NCI-H1092 treated with DMSO at 0.1 percent for 48 hours (cell line): ENCODE measurements at regions not wholly inside any gene's neighbourhood (a gene's known extent, or its start where the extent isn't known, plus 50 kb on each side); places are given as distances from the start of the nearest gene placed in this dataset.

Experiments used
- DNase-seq: peaks from one replicate; lab custom pipeline; 2025; lab: John Stamatoyannopoulos, UW

GRCh38 chr6:141677598-141678211 lies 455.0 kb upstream of the GJE1 start:
- peak; percentile 10 for DNase-seq

- peak; percentile 17 for DNase-seq
Observed at GRCh38 chr6:141675957-141676356, 456.8 kb upstream of the GJE1 start.

DNA sequence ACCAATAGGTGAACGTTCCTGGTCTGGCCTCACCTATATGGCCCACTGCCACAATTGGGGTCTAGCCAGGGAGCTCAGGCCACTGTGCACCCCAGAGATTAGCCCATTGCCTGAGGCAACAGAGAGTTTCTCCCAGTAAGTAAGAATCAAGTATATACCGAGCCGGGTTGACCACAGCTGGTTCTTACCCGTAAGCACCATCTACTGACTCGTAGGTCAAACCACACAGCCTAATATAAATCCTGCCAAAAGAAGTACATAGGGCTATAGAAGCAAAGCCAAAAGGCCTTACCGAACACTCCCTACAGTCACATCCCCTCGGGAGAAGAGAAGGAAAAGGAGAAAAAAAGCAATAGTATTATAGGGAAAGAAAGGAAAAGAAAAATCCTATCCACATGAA lies 463.6 kb upstream of the GJE1 start:
- DNase-seq = no peak

GRCh38 chr6:141667580-141668309 lies 465.0 kb upstream of the GJE1 start:
- DNase-seq = no peak

GRCh38 chr6:141666187-141666586 lies 466.5 kb upstream of the GJE1 start:
- DNase-seq = no peak

GRCh38 chr6:141664744-141665143 lies 468.0 kb upstream of the GJE1 start:
- DNase-seq = no peak

GRCh38 chr6:141659582-141659981 lies 473.1 kb upstream of the GJE1 start:
- DNase-seq = no peak

GRCh38 chr6:141658696-141659095 lies 474.0 kb upstream of the GJE1 start:
- DNase-seq = no peak

DNA sequence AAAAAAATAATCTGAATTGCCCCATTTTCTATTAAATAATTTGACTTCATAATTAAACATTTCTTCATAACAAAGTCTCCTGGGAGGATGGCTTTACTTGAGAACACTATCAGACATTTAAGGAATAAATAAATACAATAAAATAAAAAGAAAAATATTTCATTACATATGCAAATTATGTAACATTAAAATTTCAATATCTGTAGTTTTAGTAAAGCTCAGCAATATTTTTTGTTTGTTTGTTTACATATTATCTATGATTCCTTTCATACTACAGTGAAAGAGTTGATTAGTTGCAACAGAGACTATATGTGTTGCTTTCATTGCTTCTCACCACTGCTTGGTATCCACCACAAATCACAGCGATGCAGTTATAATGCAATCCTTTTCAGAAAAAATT lies 474.9 kb upstream of the GJE1 start:
- no peak for DNase-seq

- no peak for DNase-seq
Observed at GRCh38 chr6:141653590-141653989, 479.1 kb upstream of the GJE1 start.

DNA sequence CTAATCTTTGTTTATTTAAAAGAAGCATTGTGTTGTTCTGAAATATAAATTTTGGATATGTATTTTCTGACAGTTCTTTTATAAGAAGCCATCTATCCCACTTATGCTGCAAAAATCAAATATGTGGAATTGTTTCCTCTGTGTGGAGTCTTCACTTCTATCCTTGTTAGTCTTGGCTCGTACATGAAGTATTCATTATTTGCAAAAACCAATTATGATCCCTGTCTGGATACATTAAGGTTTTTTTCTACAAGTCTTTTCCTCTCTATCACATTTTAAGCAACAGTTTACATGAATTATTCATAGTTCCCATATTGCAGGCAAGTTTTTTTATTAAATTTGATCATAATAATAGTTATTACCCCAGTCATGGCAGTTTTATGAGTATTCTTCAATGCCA lies 490.8 kb upstream of the GJE1 start:
- peak; percentile 10 for DNase-seq

DNA sequence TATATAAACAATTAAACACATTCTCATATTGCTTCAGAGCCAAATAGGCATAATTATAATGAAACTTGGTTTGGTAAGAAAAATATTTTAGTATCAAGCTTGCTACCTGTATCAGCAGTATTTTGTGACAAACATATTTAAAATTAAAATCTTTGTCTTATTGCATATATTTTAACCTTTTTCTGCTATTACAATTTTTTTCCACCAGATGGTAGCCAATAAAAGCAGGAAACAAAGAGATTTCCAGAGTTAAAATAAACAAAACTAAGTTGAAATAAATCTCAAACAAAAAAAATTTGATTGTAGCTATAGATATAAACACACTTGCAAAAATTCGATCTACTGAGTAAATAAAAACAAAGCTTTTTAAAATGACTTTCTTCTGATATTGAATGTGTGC lies 491.3 kb upstream of the GJE1 start:
- DNase-seq = no peak

GRCh38 chr6:141635621-141636020 lies 497.1 kb upstream of the GJE1 start:
- no peak for DNase-seq

DNA sequence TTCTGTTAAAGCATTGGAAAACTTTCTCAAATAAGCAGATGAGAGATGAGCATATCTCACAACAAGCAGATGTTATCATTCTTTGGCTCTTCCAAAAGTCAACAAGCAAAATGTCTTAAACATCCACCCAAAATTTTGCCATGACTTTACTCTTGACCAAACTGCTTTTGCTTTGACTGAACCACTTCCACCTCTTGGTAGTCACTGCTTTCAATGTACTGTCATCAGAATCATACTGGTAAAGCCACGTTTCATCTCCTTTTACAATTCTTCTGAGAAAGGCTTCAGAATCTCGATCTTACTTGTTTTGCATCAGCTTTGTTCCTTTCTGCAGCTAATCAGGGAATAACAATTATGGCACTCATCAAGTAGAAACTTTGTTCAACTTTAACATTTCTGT lies 498.5 kb upstream of the GJE1 start:
- DNase-seq = no peak

DNA sequence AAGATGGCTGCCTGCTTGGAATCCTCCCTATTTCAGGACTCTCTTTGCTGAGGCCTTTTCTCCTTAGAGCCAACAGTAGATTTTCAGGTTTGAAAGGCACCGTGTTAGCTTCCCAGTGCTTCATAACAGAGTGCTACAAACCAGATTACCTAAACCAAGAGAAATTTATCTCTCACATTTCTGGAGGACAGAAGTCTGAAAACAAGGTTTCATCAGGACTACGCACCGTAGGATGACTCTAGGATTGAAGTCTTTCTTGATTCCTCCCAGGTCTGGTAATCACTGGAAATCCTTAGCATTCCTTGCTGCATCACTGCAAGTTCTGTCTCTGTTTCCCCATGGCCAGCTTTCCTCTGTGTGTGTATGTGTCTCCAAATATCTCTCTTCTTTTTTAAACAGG lies 508.4 kb upstream of the GJE1 start:
- no peak for DNase-seq

GRCh38 chr6:141618180-141618581 lies 514.5 kb upstream of the GJE1 start:
- DNase-seq = no peak

GRCh38 chr6:141610741-141611140 lies 522.0 kb upstream of the GJE1 start:
- DNase-seq = no peak

- DNase-seq = no peak
Observed at GRCh38 chr6:141607956-141608355, 524.8 kb upstream of the GJE1 start.

DNA sequence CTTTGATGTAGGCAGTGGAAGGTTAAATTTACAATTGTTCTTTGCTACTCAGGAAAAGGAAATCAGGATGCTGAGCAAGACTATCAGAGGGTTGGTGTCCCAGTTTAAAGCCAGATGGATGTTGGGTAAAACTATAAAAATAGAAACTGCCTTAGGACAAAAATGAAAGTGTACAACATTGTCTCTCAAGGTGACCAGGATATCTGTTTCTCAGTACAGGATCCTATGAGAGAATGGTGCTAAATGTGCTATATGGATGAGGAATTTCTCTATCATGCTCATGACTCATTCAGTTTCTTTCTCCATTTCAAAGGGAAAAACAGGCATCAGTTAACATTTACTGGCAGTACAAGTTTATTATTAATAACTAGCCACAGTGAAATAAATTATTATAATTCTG lies 534.2 kb upstream of the GJE1 start:
- DNase-seq = no peak

- DNase-seq = no peak
Observed at GRCh38 chr6:141594874-141595273, 537.9 kb upstream of the GJE1 start.

DNA sequence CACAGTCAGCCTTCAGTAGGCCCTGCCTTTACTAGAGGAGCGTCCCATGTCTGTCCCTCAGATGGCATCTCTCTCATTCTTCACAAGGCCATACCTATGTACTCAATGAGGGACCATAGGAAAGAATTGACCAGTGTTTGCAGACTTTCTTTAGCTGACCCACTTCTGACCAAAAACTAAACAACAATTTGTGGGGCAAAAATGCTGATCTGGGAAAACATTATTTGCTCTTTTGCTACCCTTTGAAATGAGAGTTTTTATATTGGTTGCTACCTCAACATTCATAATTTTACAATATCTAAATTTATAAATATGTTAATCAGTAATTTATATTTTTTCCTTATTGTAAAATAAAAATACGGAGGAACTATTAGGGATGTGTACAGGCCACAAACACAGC lies 539.4 kb upstream of the GJE1 start:
- no peak for DNase-seq

GRCh38 chr6:141587482-141588266 lies 545.1 kb upstream of the GJE1 start:
- DNase-seq = no peak

- no peak for DNase-seq
Observed at GRCh38 chr6:141580988-141581552, 551.7 kb upstream of the GJE1 start.
